Tibial nerve (tissue), 4 donors: ENCODE measurements at regions not wholly inside any gene's neighbourhood (a gene's known extent, or its start where the extent isn't known, plus 50 kb on each side); places are given as distances from the start of the nearest gene placed in this dataset.

Source experiments
- DNase-seq, 2 donors: peaks; one replicate each; pipeline ENCODE4 v3.0.0-alpha.2; 2019; ENCODE audit warnings: low spot score in 2 of 2
- H3K27ac ChIP-seq, 4 donors: fragments of 200-600 bp; sonication (generic) in 3 of 4; one replicate each; pipeline ENCODE4 v1.5.1; 2017 to 2019; ENCODE audit warnings: mild to moderate bottlenecking in 1 of 4
- H3K27me3 ChIP-seq, 2 donors: fragments of 200-600 bp; sonication (generic) in 1 of 2; one replicate each; pipeline versions ENCODE4 v1.5.1 to v1.6.0; 2017 to 2019
- H3K36me3 ChIP-seq, 3 donors: fragments of 200-600 bp; sonication (generic); one replicate each; pipeline ENCODE4 v1.5.1; 2018 to 2019
- H3K4me1 ChIP-seq, 4 donors: fragments of 200-600 bp; sonication (generic) in 3 of 4; one replicate each; pipeline ENCODE4 v1.5.1; 2017 to 2019
- H3K4me3 ChIP-seq, 4 donors: fragments of 200-600 bp; sonication (generic) in 3 of 4; one replicate each; pipeline ENCODE4 v1.5.1; 2017 to 2019; ENCODE audit warnings: mild to moderate bottlenecking in 1 of 4, moderate library complexity in 1 of 4
- H3K9me3 ChIP-seq, 4 donors: fragments of 200-600 bp; sonication (generic) in 3 of 4; one replicate each; pipeline ENCODE4 v1.5.1; 2017 to 2019
- EP300 ChIP-seq, 2 donors: sonication (generic); formaldehyde crosslinking; IDR thresholded peaks; one replicate each; pipeline ENCODE4 v1.6.1; 2017; ENCODE audit warnings: antibody characterized with exemption in 2 of 2, mild to moderate bottlenecking in 1 of 2
- POLR2A ChIP-seq, 2 donors: fragments of 450-650 bp; IDR thresholded peaks; one replicate each; pipeline ENCODE4 v1.6.1; 2017; ENCODE audit warnings: antibody characterized with exemption in 2 of 2, mild to moderate bottlenecking in 2 of 2, moderate library complexity in 2 of 2
- WGBS, 2 donors: methylation state at CpG; one replicate each; pipeline ENCODE4 v1.1.5; 2018; 5-methylcytosine and 5-hydroxymethylcytosine counted together
- TF ChIP-seq, protein P1 (sequence below), 5 experiments: fragments of 200-600 bp in 3 of 5; fragments of 450-650 bp in 2 of 5; sonication (generic) in 3 of 5; IDR thresholded peaks; one replicate each; pipeline ENCODE4 v1.5.1; 2016 to 2019; ENCODE audit warnings: antibody characterized with exemption in 5 of 5, mild to moderate bottlenecking in 3 of 5, moderate library complexity in 2 of 5

DNA sequence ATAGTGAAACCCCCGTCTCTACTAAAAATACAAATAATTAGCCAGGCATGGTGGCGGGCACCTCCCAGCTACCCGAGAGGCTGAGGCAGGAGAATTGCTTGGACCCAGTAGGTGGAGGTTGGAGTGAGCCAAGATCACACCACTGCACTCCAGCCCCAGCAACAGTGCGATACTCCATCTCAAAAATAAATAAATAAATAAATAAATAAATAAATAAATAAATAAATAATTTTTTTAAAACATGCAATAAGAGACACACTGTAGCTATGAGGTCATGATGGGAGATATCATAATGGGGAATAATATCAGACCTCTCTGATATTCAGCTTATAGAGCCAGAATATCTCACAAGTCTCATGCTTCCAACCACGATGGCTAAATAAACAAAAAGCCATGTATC is 82.3 kb downstream of the CD24 start:
- no peak for DNase-seq
- WGBS, 2 donors = 92 to 94% methylated on average over 5 of the region's 5 CpGs
- Histone ChIP-seq H3K4me1 (no peaks in the 10 kb centered on the region), H3K27me3 (no peaks in the 10 kb centered on the region), H3K4me3 (no peak overlapping the region), H3K27ac (no peak overlapping the region), H3K9me3 (no peaks in the 10 kb centered on the region), H3K36me3 (no peaks in the 10 kb centered on the region)
- TF ChIP-seq EP300 (IDR thresholded peaks at IDR 0.05) = no peak
- TF ChIP-seq, protein P1, sequence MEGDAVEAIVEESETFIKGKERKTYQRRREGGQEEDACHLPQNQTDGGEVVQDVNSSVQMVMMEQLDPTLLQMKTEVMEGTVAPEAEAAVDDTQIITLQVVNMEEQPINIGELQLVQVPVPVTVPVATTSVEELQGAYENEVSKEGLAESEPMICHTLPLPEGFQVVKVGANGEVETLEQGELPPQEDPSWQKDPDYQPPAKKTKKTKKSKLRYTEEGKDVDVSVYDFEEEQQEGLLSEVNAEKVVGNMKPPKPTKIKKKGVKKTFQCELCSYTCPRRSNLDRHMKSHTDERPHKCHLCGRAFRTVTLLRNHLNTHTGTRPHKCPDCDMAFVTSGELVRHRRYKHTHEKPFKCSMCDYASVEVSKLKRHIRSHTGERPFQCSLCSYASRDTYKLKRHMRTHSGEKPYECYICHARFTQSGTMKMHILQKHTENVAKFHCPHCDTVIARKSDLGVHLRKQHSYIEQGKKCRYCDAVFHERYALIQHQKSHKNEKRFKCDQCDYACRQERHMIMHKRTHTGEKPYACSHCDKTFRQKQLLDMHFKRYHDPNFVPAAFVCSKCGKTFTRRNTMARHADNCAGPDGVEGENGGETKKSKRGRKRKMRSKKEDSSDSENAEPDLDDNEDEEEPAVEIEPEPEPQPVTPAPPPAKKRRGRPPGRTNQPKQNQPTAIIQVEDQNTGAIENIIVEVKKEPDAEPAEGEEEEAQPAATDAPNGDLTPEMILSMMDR (IDR thresholded peaks at IDR 0.05) = no peak
- no peak for TF ChIP-seq POLR2A (IDR thresholded peaks at IDR 0.05)

DNA sequence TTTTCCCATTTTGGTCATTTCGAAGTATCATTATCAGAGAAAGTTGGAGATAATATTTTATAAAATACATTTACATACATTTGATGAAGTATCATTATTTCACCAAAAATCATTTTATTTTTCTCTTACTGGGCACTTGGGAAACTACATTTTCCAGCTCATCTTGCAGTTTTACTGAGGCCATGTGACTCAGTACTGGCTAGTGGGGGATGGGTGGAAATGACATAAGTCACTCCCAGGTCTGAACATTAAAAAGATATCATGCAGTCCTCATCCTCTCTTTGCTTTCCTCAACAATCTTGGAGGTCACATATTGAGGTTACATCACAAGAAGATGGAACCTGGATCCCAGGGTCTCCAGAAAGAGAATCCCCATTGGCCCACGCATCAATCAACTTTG is 84.1 kb downstream of the CD24 start:
- Histone ChIP-seq H3K27me3 (no peaks in the 10 kb centered on the region), H3K9me3 (no peaks in the 10 kb centered on the region), H3K4me3 (no peak overlapping the region), H3K27ac (no peak overlapping the region), H3K36me3 (no peaks in the 10 kb centered on the region), H3K4me1 (no peaks in the 10 kb centered on the region)
- DNase-seq = no peak
- 91 to 97% methylated on average over 2 of the region's 2 CpGs for WGBS, 2 donors
- TF ChIP-seq POLR2A (IDR thresholded peaks at IDR 0.05) (no peak), EP300 (IDR thresholded peaks at IDR 0.05) (no peak)
- TF ChIP-seq, protein P1 (IDR thresholded peaks at IDR 0.05) = no peak

DNA sequence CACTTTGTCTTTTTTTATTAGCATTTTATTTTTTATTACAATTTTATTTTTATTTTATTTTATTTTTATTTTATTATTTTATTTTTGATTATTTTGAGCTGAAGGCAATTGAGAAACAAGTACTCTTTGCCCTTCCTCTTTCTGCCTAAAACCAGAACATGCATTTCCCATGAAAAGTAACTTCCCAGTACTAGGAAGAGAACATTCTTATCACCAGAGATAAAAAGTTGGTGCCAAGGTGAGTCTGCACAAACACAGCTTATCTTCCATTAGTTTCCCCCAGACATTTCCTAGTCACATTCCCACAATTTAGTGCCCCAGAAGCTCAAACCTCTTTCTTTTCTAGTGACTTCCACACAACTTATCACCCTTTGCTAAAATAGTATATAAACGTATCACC is 84.8 kb downstream of the CD24 start:
- TF ChIP-seq, protein P1 (IDR thresholded peaks at IDR 0.05) = no peak
- no peak for TF ChIP-seq EP300 (IDR thresholded peaks at IDR 0.05)
- no peak for TF ChIP-seq POLR2A (IDR thresholded peaks at IDR 0.05)
- DNase-seq = no peak
- H3K36me3 ChIP-seq = no peaks in the 10 kb centered on the region
- H3K27ac ChIP-seq = no peak overlapping the region
- H3K27me3 ChIP-seq = no peaks in the 10 kb centered on the region
- H3K9me3 ChIP-seq = no peaks in the 10 kb centered on the region
- no peaks in the 10 kb centered on the region for H3K4me1 ChIP-seq
- 77 to 82% methylated on average over 1 of the region's 1 CpG for WGBS, 2 donors
- H3K4me3 ChIP-seq = no peak overlapping the region

DNA sequence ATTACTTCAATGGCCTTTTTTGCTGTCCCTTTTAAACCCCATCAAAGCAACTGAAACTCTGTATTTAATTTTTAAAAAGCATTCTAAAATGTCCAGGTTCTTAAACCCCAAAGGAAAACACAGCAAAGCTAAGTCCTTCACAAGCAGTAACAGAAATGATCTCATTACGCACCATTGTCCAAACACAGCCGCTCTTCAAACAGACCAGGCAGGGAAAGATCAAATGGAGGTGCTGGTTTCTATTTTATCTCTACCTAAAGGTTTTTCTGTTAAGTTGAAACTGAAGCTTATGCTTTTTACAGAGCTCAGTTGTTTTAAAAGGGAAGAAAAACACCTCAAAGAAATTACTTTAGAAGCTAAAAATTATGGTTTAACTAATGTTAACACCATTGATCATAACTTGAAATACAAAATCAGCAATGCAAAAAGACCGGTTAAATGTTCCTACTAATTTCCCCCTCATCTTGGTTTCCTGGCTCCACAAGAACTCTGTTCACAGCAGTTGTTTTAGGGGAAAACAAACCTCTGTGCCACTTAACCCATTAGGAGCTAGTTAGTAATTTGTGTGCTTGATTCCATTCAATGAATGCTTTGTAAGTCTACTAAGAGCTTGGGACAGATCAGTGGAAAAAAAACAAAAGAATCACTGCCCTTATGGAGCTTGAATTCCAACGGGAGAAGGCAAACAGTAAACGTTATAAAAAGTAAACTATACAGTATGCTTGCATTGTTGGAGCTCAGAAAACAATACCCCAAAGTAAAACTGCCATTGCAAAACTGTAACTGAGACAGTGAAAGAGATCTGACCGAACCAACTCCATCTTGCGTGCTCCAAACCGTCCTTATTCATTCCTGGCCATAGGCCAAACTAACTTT is 87.4 kb downstream of the CD24 start:
- 27 to 32% methylated on average over 8 of the region's 8 CpGs for WGBS, 2 donors
- DNase-seq = no peak

More for the DNA sequence above, 87.4 kb downstream of the CD24 start:
- H3K36me3 ChIP-seq = no peaks in the 10 kb centered on the region
- H3K4me1 ChIP-seq = no peaks in the 10 kb centered on the region
- no peak overlapping the region for H3K4me3 ChIP-seq
- H3K27ac ChIP-seq = no peak overlapping the region
- no peak for TF ChIP-seq POLR2A (IDR thresholded peaks at IDR 0.05)
- TF ChIP-seq, protein P1 (IDR thresholded peaks at IDR 0.05) = no peak
- no peaks in the 10 kb centered on the region for H3K27me3 ChIP-seq
- H3K9me3 ChIP-seq = no peaks in the 10 kb centered on the region
